ENCODE measurements at regions not wholly inside any gene's neighbourhood (a gene's known extent, or its start where the extent isn't known, plus 50 kb on each side); places are given as distances from the start of the nearest gene placed in this dataset.

- DNase-seq (no peak), ATAC-seq (ENCODE audit: low read depth) (no peak)
- H3K4me1 ChIP-seq (ENCODE audit: control insufficient read depth in 2 of 2, insufficient read depth in 2 of 2, low read length in 2 of 2), result no peaks in the 10 kb centered on the region
- no peak overlapping the region for H3K9ac ChIP-seq (ENCODE audit: low read length)
- Mint-ChIP-seq H3K27me3 (no peaks in the 10 kb centered on the region), H3K27ac (no peak overlapping the region), H3K4me1 (no peaks in the 10 kb centered on the region), H3K4me3 (no peak overlapping the region), H3K9me3 (ENCODE audit: insufficient read depth) (peaks cover 2% of the 10 kb centered on the region)
- H3K79me2 ChIP-seq (ENCODE audit: control insufficient read depth, insufficient read depth, low read length), result no peaks in the 10 kb centered on the region
- H3K27ac ChIP-seq (ENCODE audit: low read length in 2 of 2), result no peak overlapping the region
- intact Hi-C loops (cut with micrococcal nuclease), result no loop called here
- ChIA-PET CTCF (no interaction called here), POLR2A (no interaction called here)
- H2AFZ ChIP-seq (ENCODE audit: insufficient read depth, low read depth, low read length, poor library complexity, severe bottlenecking), result no peak overlapping the region
- no peak for TF ChIP-seq EZH2 (IDR thresholded peaks at IDR 0.05; ENCODE audit: borderline replicate concordance, insufficient read depth, low read depth, low read length, poor library complexity, severe bottlenecking)
- TF ChIP-seq, protein P1, sequence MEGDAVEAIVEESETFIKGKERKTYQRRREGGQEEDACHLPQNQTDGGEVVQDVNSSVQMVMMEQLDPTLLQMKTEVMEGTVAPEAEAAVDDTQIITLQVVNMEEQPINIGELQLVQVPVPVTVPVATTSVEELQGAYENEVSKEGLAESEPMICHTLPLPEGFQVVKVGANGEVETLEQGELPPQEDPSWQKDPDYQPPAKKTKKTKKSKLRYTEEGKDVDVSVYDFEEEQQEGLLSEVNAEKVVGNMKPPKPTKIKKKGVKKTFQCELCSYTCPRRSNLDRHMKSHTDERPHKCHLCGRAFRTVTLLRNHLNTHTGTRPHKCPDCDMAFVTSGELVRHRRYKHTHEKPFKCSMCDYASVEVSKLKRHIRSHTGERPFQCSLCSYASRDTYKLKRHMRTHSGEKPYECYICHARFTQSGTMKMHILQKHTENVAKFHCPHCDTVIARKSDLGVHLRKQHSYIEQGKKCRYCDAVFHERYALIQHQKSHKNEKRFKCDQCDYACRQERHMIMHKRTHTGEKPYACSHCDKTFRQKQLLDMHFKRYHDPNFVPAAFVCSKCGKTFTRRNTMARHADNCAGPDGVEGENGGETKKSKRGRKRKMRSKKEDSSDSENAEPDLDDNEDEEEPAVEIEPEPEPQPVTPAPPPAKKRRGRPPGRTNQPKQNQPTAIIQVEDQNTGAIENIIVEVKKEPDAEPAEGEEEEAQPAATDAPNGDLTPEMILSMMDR (IDR thresholded peaks at IDR 0.05), result no peak
- H3K4me2 ChIP-seq (replicated peaks; ENCODE audit: low read depth, low read length, poor library complexity, severe bottlenecking), result no peak overlapping the region
- WGBS (ENCODE audit: insufficient coverage), result 55% methylated on average over 1 of the region's 2 CpGs
- peaks cover 0 to 7% (median 5%) of the 10 kb centered on the region in 3 donors for H3K9me3 ChIP-seq (ENCODE audit: control extremely low read depth in 1 of 3, control insufficient read depth in 2 of 3, insufficient read depth in 1 of 3, low read length in 2 of 3)
- H3K4me3 ChIP-seq (ENCODE audit: control extremely low read depth in 1 of 5, extremely low read depth in 1 of 5, insufficient read depth in 1 of 5, low read depth in 2 of 5, low read length in 4 of 5), result no peak overlapping the region
- no peaks in the 10 kb centered on the region for H4K20me1 ChIP-seq (ENCODE audit: control insufficient read depth, insufficient read depth, low read length, poor library complexity, severe bottlenecking)
- no peaks in the 10 kb centered on the region for H3K36me3 ChIP-seq (replicated peaks in 1 of 2; ENCODE audit: control extremely low read depth in 1 of 2, control insufficient read depth in 1 of 2, extremely low read depth in 1 of 2, insufficient read depth in 2 of 2, low read length in 1 of 2)
- H3K27me3 ChIP-seq (replicated peaks in 1 of 4; ENCODE audit: control extremely low read depth in 1 of 4, control insufficient read depth in 3 of 4, insufficient read depth in 4 of 4, low read length in 3 of 4), result no peaks in the 10 kb centered on the region
Measured at GRCh38 chr1:106768501-106768900, 288.0 kb upstream of the PRMT6 start.

GRCh38 chr1:106773206-106773605, 283.3 kb upstream of the PRMT6 start:
- Histone ChIP-seq H3K27me3 (replicated peaks in 1 of 4; ENCODE audit: control extremely low read depth in 1 of 4, control insufficient read depth in 3 of 4, insufficient read depth in 4 of 4, low read length in 3 of 4) (no peaks in the 10 kb centered on the region), H3K4me2 (replicated peaks; ENCODE audit: low read depth, low read length, poor library complexity, severe bottlenecking) (no peak overlapping the region), H3K79me2 (ENCODE audit: control insufficient read depth, insufficient read depth, low read length) (no peaks in the 10 kb centered on the region), H3K4me3 (ENCODE audit: control extremely low read depth in 1 of 5, extremely low read depth in 1 of 5, insufficient read depth in 1 of 5, low read depth in 2 of 5, low read length in 4 of 5) (no peak overlapping the region), H3K27ac (ENCODE audit: low read length in 2 of 2) (no peak overlapping the region), H2AFZ (ENCODE audit: insufficient read depth, low read depth, low read length, poor library complexity, severe bottlenecking) (no peak overlapping the region), H3K36me3 (replicated peaks in 1 of 2; ENCODE audit: control extremely low read depth in 1 of 2, control insufficient read depth in 1 of 2, extremely low read depth in 1 of 2, insufficient read depth in 2 of 2, low read length in 1 of 2) (no peaks in the 10 kb centered on the region), H3K4me1 (ENCODE audit: control insufficient read depth in 2 of 2, insufficient read depth in 2 of 2, low read length in 2 of 2) (no peaks in the 10 kb centered on the region), H3K9ac (ENCODE audit: low read length) (no peak overlapping the region), H4K20me1 (ENCODE audit: control insufficient read depth, insufficient read depth, low read length, poor library complexity, severe bottlenecking) (no peaks in the 10 kb centered on the region), H3K9me3 (ENCODE audit: control extremely low read depth in 1 of 3, control insufficient read depth in 2 of 3, insufficient read depth in 1 of 3, low read length in 2 of 3) (peaks cover 2 to 11% (median 8%) of the 10 kb centered on the region in 3 donors)
- Mint-ChIP-seq H3K9me3 (ENCODE audit: insufficient read depth) (peaks cover 6% of the 10 kb centered on the region), H3K27me3 (no peaks in the 10 kb centered on the region), H3K4me1 (no peaks in the 10 kb centered on the region), H3K4me3 (no peak overlapping the region), H3K27ac (no peak overlapping the region)
- 84% methylated on average over 2 of the region's 2 CpGs for WGBS (ENCODE audit: insufficient coverage)
- CTCF ChIA-PET, result no interaction called here
- ATAC-seq (ENCODE audit: low read depth) (no peak), DNase-seq (no peak)
- POLR2A ChIA-PET, result no interaction called here
- intact Hi-C loops (cut with micrococcal nuclease), result no loop called here
- TF ChIP-seq, protein P1 (IDR thresholded peaks at IDR 0.05), result no peak
- no peak for TF ChIP-seq EZH2 (IDR thresholded peaks at IDR 0.05; ENCODE audit: borderline replicate concordance, insufficient read depth, low read depth, low read length, poor library complexity, severe bottlenecking)
